Endothelial cell of umbilical vein (primary cell): ENCODE measurements at regions not wholly inside any gene's neighbourhood (a gene's known extent, or its start where the extent isn't known, plus 50 kb on each side); places are given as distances from the start of the nearest gene placed in this dataset.

ENCODE experiments used
- CTCF ChIP-seq, 2 donors: IDR thresholded peaks; 1 replicate in 1 of 2; 2 replicates in 1 of 2; pipeline ENCODE4 v1.5.1; 2011; ENCODE audit warnings: low read length in 2 of 2, mild to moderate bottlenecking in 2 of 2, moderate library complexity in 2 of 2, control low read depth in 1 of 2, inconsistent platforms in 1 of 2, low read depth in 1 of 2; ENCODE audit not compliant: insufficient read depth in 1 of 2; ENCODE audit errors: extremely low read depth in 1 of 2
- EZH2 ChIP-seq: IDR thresholded peaks from 2 replicates; pipeline ENCODE4 v1.6.1; 2012; ENCODE audit warnings: borderline replicate concordance, low read depth, mild to moderate bottlenecking, moderate library complexity, low read length, inconsistent platforms; ENCODE audit not compliant: severe bottlenecking
- FOS ChIP-seq: IDR thresholded peaks from 2 replicates; pipeline ENCODE4 v1.6.1; 2011; ENCODE audit warnings: mild to moderate bottlenecking, low read length, moderate library complexity, borderline replicate concordance; ENCODE audit not compliant: insufficient read depth
- GATA2 ChIP-seq: IDR thresholded peaks from 2 replicates; pipeline ENCODE4 v1.7.0; 2011; ENCODE audit warnings: low read depth, mild to moderate bottlenecking, moderate library complexity, mixed read lengths, low read length; ENCODE audit not compliant: insufficient read length, insufficient read depth
- POLR2A ChIP-seq: IDR thresholded peaks from 2 replicates; pipeline ENCODE4 v1.6.1; 2012; ENCODE audit warnings: low read depth, mild to moderate bottlenecking, control low read depth, low read length
- POLR2AphosphoS5 ChIP-seq: IDR thresholded peaks from 2 replicates; pipeline ENCODE4 v1.6.1; 2012; ENCODE audit warnings: low read depth, mild to moderate bottlenecking, control low read depth, low read length, moderate library complexity; ENCODE audit not compliant: insufficient read depth

DNA sequence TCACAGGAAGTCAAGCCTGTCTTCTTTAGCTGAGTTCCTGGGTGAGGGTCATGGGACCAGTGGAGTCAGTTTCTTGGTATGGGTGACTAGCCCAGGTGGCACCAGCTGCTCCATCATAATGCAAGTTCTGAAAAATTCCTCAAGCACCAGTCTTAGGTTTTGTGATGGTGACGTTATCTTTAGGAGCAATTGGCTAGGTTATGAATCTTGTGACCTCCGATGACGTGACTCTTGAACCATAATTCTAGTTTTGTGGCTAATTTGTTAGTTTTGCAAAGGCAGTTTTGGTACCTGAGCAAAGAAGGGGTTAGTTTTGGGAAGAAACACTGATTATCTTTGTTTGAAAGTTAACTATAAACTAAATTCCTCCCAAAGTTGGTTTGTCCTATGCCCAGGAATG lies 608.4 kb downstream of the VGLL3 start:
- TF ChIP-seq POLR2A (no peak), CTCF (IDR thresholded peaks at IDR 0.05; ENCODE audit: extremely low read depth in 1 of 2, insufficient read depth in 1 of 2, low read depth in 1 of 2, low read length in 2 of 2) (no peak), GATA2 (no peak), EZH2 (no peak), POLR2AphosphoS5 (no peak), FOS (no peak)
